ENCODE measurements at regions not wholly inside any gene's neighbourhood (a gene's known extent, or its start where the extent isn't known, plus 50 kb on each side); places are given as distances from the start of the nearest gene placed in this dataset.

- no peak for DNase-seq (ENCODE audit: low read depth)
Measured at GRCh38 chr13:61470786-61471185, 55.1 kb upstream of the PCDH20 start.

GRCh38 chr13:61466280-61466679 lies 50.6 kb upstream of the PCDH20 start:
- DNase-seq (ENCODE audit: low read depth): no peak
